ENCODE measurements at regions not wholly inside any gene's neighbourhood (a gene's known extent, or its start where the extent isn't known, plus 50 kb on each side); places are given as distances from the start of the nearest gene placed in this dataset.

DNA sequence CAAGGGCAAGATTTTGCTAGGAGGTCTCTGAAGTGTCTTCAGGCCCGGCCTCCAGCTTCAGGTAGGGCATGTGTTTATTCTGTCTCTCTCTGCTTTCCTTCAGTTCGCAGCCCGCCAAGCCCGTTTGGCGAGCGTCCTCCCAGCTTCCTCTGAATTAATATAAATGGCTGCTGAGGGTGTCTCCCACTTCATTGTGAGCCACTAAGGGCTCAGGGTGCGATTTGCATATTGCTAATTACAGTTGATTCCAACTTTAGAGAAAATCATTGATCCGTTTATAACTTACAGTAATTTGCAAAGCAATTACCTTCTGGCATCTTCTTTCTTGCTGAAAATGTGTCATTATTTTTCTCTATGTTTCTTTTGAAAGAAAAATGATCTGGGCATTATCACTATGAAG lies 128.3 kb upstream of the SORCS3 start:
- TF ChIP-seq, protein P1, sequence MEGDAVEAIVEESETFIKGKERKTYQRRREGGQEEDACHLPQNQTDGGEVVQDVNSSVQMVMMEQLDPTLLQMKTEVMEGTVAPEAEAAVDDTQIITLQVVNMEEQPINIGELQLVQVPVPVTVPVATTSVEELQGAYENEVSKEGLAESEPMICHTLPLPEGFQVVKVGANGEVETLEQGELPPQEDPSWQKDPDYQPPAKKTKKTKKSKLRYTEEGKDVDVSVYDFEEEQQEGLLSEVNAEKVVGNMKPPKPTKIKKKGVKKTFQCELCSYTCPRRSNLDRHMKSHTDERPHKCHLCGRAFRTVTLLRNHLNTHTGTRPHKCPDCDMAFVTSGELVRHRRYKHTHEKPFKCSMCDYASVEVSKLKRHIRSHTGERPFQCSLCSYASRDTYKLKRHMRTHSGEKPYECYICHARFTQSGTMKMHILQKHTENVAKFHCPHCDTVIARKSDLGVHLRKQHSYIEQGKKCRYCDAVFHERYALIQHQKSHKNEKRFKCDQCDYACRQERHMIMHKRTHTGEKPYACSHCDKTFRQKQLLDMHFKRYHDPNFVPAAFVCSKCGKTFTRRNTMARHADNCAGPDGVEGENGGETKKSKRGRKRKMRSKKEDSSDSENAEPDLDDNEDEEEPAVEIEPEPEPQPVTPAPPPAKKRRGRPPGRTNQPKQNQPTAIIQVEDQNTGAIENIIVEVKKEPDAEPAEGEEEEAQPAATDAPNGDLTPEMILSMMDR (IDR thresholded peaks at IDR 0.05): no peak
- TF ChIP-seq POLR2A (IDR thresholded peaks at IDR 0.05) (no peak), EP300 (IDR thresholded peaks at IDR 0.05) (no peak)
